ENCODE measurements at regions not wholly inside any gene's neighbourhood (a gene's known extent, or its start where the extent isn't known, plus 50 kb on each side); places are given as distances from the start of the nearest gene placed in this dataset.
A peak's percentile ranks its signal among the peaks of the same experiment; 100 is the strongest.
"Not testable (repeated sequence)": the region's sequence is repeated elsewhere in the genome, so short reads cannot be mapped to it uniquely, and the experiment has no call there.

- TF ChIP-seq POLR2A (IDR thresholded peaks at IDR 0.05; ENCODE audit: low read depth, low read length): no peak
- DNase-seq (ENCODE audit: insufficient read length, low spot score): no peak
- no peak for FAIRE-seq
These were observed 168.0 kb downstream of the RPIA start for GRCh38 chr2:88859461-88859860.

- TF ChIP-seq POLR2A (IDR thresholded peaks at IDR 0.05; ENCODE audit: low read depth, low read length): no peak
- DNase-seq (ENCODE audit: insufficient read length, low spot score) (no peak), FAIRE-seq (no peak)
These were observed 169.1 kb downstream of the RPIA start for GRCh38 chr2:88860421-88861075.

- DNase-seq (ENCODE audit: insufficient read length, low spot score): no peak
- TF ChIP-seq POLR2A (IDR thresholded peaks at IDR 0.05; ENCODE audit: low read depth, low read length): no peak
- FAIRE-seq: no peak
These were observed 174.4 kb downstream of the RPIA start for GRCh38 chr2:88865801-88866371.

- FAIRE-seq (no peak), DNase-seq (ENCODE audit: insufficient read length, low spot score) (no peak)
- no peak for TF ChIP-seq POLR2A (IDR thresholded peaks at IDR 0.05; ENCODE audit: low read depth, low read length)
These were observed 175.3 kb downstream of the RPIA start for GRCh38 chr2:88866756-88867155.

GRCh38 chr2:88868861-88869260 lies 177.4 kb downstream of the RPIA start:
- TF ChIP-seq POLR2A (IDR thresholded peaks at IDR 0.05; ENCODE audit: low read depth, low read length): no peak
- FAIRE-seq: no peak
- DNase-seq (ENCODE audit: insufficient read length, low spot score): no peak

- no peak for FAIRE-seq
- no peak for DNase-seq (ENCODE audit: insufficient read length, low spot score)
These were observed 178.9 kb downstream of the RPIA start for GRCh38 chr2:88870267-88870839.

GRCh38 chr2:88871336-88871735 lies 179.9 kb downstream of the RPIA start:
- TF ChIP-seq POLR2A (IDR thresholded peaks at IDR 0.05; ENCODE audit: low read depth, low read length): no peak
- no peak for FAIRE-seq
- DNase-seq (ENCODE audit: insufficient read length, low spot score): no peak

More at GRCh38 chr2:88870267-88870839, 178.9 kb downstream of the RPIA start:
- TF ChIP-seq POLR2A (IDR thresholded peaks at IDR 0.05; ENCODE audit: low read depth, low read length): no peak

- TF ChIP-seq POLR2A (IDR thresholded peaks at IDR 0.05; ENCODE audit: low read depth, low read length): no peak
- no peak for FAIRE-seq
- no peak for DNase-seq (ENCODE audit: insufficient read length, low spot score)
These were observed 182.1 kb downstream of the RPIA start for GRCh38 chr2:88873620-88874019.

- DNase-seq (ENCODE audit: insufficient read length, low spot score) (no peak), FAIRE-seq (peak; percentile 64)
- TF ChIP-seq POLR2A (IDR thresholded peaks at IDR 0.05; ENCODE audit: low read depth, low read length): no peak
These were observed 182.7 kb downstream of the RPIA start for GRCh38 chr2:88874063-88874657.

- FAIRE-seq (no peak), DNase-seq (ENCODE audit: insufficient read length, low spot score) (no peak)
- TF ChIP-seq POLR2A (IDR thresholded peaks at IDR 0.05; ENCODE audit: low read depth, low read length): no peak
These were observed 184.3 kb downstream of the RPIA start for GRCh38 chr2:88875736-88876135.

GRCh38 chr2:88880441-88880953 lies 189.0 kb downstream of the RPIA start:
- DNase-seq (ENCODE audit: insufficient read length, low spot score) (peak; percentile 13), FAIRE-seq (peak; percentile 58)
- TF ChIP-seq POLR2A (IDR thresholded peaks at IDR 0.05; ENCODE audit: low read depth, low read length): no peak

- FAIRE-seq (no peak), DNase-seq (ENCODE audit: insufficient read length, low spot score) (no peak)
- no peak for TF ChIP-seq POLR2A (IDR thresholded peaks at IDR 0.05; ENCODE audit: low read depth, low read length)
These were observed 193.8 kb downstream of the RPIA start for GRCh38 chr2:88885275-88885674.

GRCh38 chr2:88885679-88886416 lies 194.4 kb downstream of the RPIA start:
- FAIRE-seq (no peak), DNase-seq (ENCODE audit: insufficient read length, low spot score) (no peak)
- no peak for TF ChIP-seq POLR2A (IDR thresholded peaks at IDR 0.05; ENCODE audit: low read depth, low read length)

- not testable (repeated sequence) for DNase-seq (ENCODE audit: insufficient read length, low spot score); FAIRE-seq
These were observed 196.0 kb downstream of the RPIA start for GRCh38 chr2:88887466-88887865.

Data from H54 (cell line).